ENCODE measurements at regions not wholly inside any gene's neighbourhood (a gene's known extent, or its start where the extent isn't known, plus 50 kb on each side); places are given as distances from the start of the nearest gene placed in this dataset.

GRCh38 chr3:101061312-101061711, 68.1 kb upstream of the ABI3BP start:
- POLR2A ChIA-PET = no interaction called here
- CTCF ChIA-PET = no interaction called here
- no peaks in the 10 kb centered on the region for H3K36me3 Mint-ChIP-seq (ENCODE audit: insufficient read depth, unreplicated experiment)
- H3K4me1 Mint-ChIP-seq (ENCODE audit: insufficient read depth, unreplicated experiment) = peaks cover 15% of the 10 kb centered on the region
- no peaks in the 10 kb centered on the region for H3K27me3 Mint-ChIP-seq (ENCODE audit: insufficient read depth, unreplicated experiment)
- no peak overlapping the region for H3K27ac Mint-ChIP-seq (ENCODE audit: low read depth, unreplicated experiment)
- no peak for DNase-seq (ENCODE audit: unreplicated experiment)
- TF ChIP-seq CTCF (IDR thresholded peaks at IDR 0.05; ENCODE audit: unreplicated experiment) = no peak
- peaks cover 14% of the 10 kb centered on the region for H3K9me3 Mint-ChIP-seq (ENCODE audit: unreplicated experiment)
- H3K4me3 Mint-ChIP-seq (ENCODE audit: unreplicated experiment) = no peak overlapping the region
- intact Hi-C loops (cut with micrococcal nuclease) = no loop called here
- BruUV-seq (replicated peaks) = no TSS peak

- intact Hi-C loops (cut with micrococcal nuclease) = no loop called here
- no peaks in the 10 kb centered on the region for H3K27me3 Mint-ChIP-seq (ENCODE audit: insufficient read depth, unreplicated experiment)
- H3K9me3 Mint-ChIP-seq (ENCODE audit: unreplicated experiment) = no peaks in the 10 kb centered on the region
- POLR2A ChIA-PET = interaction anchor here (1.2 to 1.7 kb wide), 2 partner anchors 8 to 16 kb away, joined by 3 to 4 read pairs; no protein-coding TSS in a partner anchor
- no peak for DNase-seq (ENCODE audit: unreplicated experiment)
- H3K27ac Mint-ChIP-seq (ENCODE audit: low read depth, unreplicated experiment) = no peak overlapping the region
- no peak overlapping the region for H3K4me3 Mint-ChIP-seq (ENCODE audit: unreplicated experiment)
- peaks cover 5% of the 10 kb centered on the region for H3K4me1 Mint-ChIP-seq (ENCODE audit: insufficient read depth, unreplicated experiment)
- H3K36me3 Mint-ChIP-seq (ENCODE audit: insufficient read depth, unreplicated experiment) = no peaks in the 10 kb centered on the region
- no TSS peak for BruUV-seq (replicated peaks)
- TF ChIP-seq CTCF (IDR thresholded peaks at IDR 0.05; ENCODE audit: unreplicated experiment) = no peak
- CTCF ChIA-PET = interaction anchor here (0.7 kb wide), 1 partner anchor 132 kb away, joined by 5 read pairs; no protein-coding TSS in a partner anchor
These were observed 57.6 kb upstream of the ABI3BP start for GRCh38 chr3:101050866-101051265.

GRCh38 chr3:101050046-101050445, 56.8 kb upstream of the ABI3BP start:
- CTCF ChIA-PET = interaction anchor here (0.7 kb wide), 1 partner anchor 131 kb away, joined by 5 read pairs; no protein-coding TSS in a partner anchor

GRCh38 chr3:101049532-101049931, 56.3 kb upstream of the ABI3BP start:
- Mint-ChIP-seq H3K9me3 (ENCODE audit: unreplicated experiment) (no peaks in the 10 kb centered on the region), H3K4me1 (ENCODE audit: insufficient read depth, unreplicated experiment) (peaks cover 5% of the 10 kb centered on the region), H3K36me3 (ENCODE audit: insufficient read depth, unreplicated experiment) (no peaks in the 10 kb centered on the region), H3K27me3 (ENCODE audit: insufficient read depth, unreplicated experiment) (no peaks in the 10 kb centered on the region), H3K4me3 (ENCODE audit: unreplicated experiment) (no peak overlapping the region), H3K27ac (ENCODE audit: low read depth, unreplicated experiment) (no peak overlapping the region)
- CTCF ChIA-PET = no interaction called here
- POLR2A ChIA-PET = interaction anchor here (1.5 kb wide), 1 partner anchor 14 kb away, joined by 6 read pairs; no protein-coding TSS in a partner anchor
- no peak for DNase-seq (ENCODE audit: unreplicated experiment)
- no TSS peak for BruUV-seq (replicated peaks)
- intact Hi-C loops (cut with micrococcal nuclease) = no loop called here
- TF ChIP-seq CTCF (IDR thresholded peaks at IDR 0.05; ENCODE audit: unreplicated experiment) = no peak

More at GRCh38 chr3:101050046-101050445, 56.8 kb upstream of the ABI3BP start:
- H3K36me3 Mint-ChIP-seq (ENCODE audit: insufficient read depth, unreplicated experiment) = no peaks in the 10 kb centered on the region
- H3K4me3 Mint-ChIP-seq (ENCODE audit: unreplicated experiment) = no peak overlapping the region
- intact Hi-C loops (cut with micrococcal nuclease) = no loop called here
- POLR2A ChIA-PET = interaction anchor here (1.5 kb wide), 1 partner anchor 14 kb away, joined by 6 read pairs; no protein-coding TSS in a partner anchor
- H3K27me3 Mint-ChIP-seq (ENCODE audit: insufficient read depth, unreplicated experiment) = no peaks in the 10 kb centered on the region
- H3K27ac Mint-ChIP-seq (ENCODE audit: low read depth, unreplicated experiment) = no peak overlapping the region
- DNase-seq (ENCODE audit: unreplicated experiment) = no peak
- H3K9me3 Mint-ChIP-seq (ENCODE audit: unreplicated experiment) = no peaks in the 10 kb centered on the region
- no peak for TF ChIP-seq CTCF (IDR thresholded peaks at IDR 0.05; ENCODE audit: unreplicated experiment)
- H3K4me1 Mint-ChIP-seq (ENCODE audit: insufficient read depth, unreplicated experiment) = peaks cover 5% of the 10 kb centered on the region
- no TSS peak for BruUV-seq (replicated peaks)

Measured in MCF 10A (cell line).